ENCODE measurements at regions not wholly inside any gene's neighbourhood (a gene's known extent, or its start where the extent isn't known, plus 50 kb on each side); places are given as distances from the start of the nearest gene placed in this dataset.

- POLR2A ChIA-PET: no interaction called here
- DNase-seq (ENCODE audit: extremely low spot score): no peak
- CTCF ChIA-PET: no interaction called here
- TF ChIP-seq, protein P1, sequence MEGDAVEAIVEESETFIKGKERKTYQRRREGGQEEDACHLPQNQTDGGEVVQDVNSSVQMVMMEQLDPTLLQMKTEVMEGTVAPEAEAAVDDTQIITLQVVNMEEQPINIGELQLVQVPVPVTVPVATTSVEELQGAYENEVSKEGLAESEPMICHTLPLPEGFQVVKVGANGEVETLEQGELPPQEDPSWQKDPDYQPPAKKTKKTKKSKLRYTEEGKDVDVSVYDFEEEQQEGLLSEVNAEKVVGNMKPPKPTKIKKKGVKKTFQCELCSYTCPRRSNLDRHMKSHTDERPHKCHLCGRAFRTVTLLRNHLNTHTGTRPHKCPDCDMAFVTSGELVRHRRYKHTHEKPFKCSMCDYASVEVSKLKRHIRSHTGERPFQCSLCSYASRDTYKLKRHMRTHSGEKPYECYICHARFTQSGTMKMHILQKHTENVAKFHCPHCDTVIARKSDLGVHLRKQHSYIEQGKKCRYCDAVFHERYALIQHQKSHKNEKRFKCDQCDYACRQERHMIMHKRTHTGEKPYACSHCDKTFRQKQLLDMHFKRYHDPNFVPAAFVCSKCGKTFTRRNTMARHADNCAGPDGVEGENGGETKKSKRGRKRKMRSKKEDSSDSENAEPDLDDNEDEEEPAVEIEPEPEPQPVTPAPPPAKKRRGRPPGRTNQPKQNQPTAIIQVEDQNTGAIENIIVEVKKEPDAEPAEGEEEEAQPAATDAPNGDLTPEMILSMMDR (IDR thresholded peaks at IDR 0.05; ENCODE audit: control extremely low read depth, extremely low read depth, low read depth, missing control alignments): no peak
These were observed 65.1 kb upstream of the RASD2 start for GRCh38 chr22:35475545-35475944.

GRCh38 chr22:35476341-35476740, 64.3 kb upstream of the RASD2 start:
- DNase-seq (ENCODE audit: extremely low spot score): no peak
- POLR2A ChIA-PET: no interaction called here
- TF ChIP-seq, protein P1 (IDR thresholded peaks at IDR 0.05; ENCODE audit: control extremely low read depth, extremely low read depth, low read depth, missing control alignments): no peak
- CTCF ChIA-PET: no interaction called here

DNA sequence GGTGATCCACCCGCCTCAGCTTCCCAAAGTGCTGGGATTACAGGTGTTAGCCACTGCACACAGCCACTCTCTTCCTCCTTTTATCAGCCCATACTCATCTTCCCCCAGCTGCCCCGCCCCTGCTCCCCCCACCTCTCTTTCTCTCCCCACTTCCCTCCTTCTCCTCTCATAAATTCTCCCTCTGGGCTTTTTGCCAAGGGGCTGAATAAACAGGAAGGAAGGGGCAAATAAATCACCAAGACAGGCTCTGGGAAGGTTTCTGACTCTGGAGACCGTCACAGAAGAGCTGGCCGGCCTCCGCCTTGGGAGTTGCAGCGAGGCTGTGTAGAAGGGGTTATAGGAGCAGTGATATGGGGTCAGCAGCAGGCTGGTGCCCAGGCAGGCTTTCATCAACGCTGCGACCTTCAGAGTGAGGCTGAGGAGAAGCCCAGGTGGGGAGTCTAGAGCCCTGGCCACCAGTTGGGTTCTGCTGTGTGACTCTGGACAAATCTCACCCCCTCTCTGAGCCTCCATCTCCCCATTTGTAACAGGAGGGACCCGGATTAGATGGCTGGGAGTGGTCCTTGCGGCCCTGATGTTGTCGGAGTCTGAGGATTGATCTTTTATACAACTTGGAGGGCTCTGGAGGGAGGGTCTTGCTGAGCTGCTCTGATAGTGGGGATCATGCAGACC, 62.6 kb upstream of the RASD2 start:
- TF ChIP-seq, protein P1 (IDR thresholded peaks at IDR 0.05; ENCODE audit: control extremely low read depth, extremely low read depth, low read depth, missing control alignments): no peak
- POLR2A ChIA-PET: no interaction called here
- CTCF ChIA-PET: no interaction called here
- no peak for DNase-seq (ENCODE audit: extremely low spot score)

GRCh38 chr22:35478633-35479107, 62.0 kb upstream of the RASD2 start:
- POLR2A ChIA-PET: interaction anchor here (0.6 kb wide), 1 partner anchor 9 kb away, joined by 3 read pairs; no protein-coding TSS in a partner anchor
- TF ChIP-seq, protein P1 (IDR thresholded peaks at IDR 0.05; ENCODE audit: control extremely low read depth, extremely low read depth, low read depth, missing control alignments): no peak

GRCh38 chr22:35479359-35479758, 61.3 kb upstream of the RASD2 start:
- ChIA-PET CTCF (no interaction called here), POLR2A (interaction anchor here (0.6 kb wide), 1 partner anchor 9 kb away, joined by 3 read pairs; no protein-coding TSS in a partner anchor)
- no peak for DNase-seq (ENCODE audit: extremely low spot score)
- TF ChIP-seq, protein P1 (IDR thresholded peaks at IDR 0.05; ENCODE audit: control extremely low read depth, extremely low read depth, low read depth, missing control alignments): no peak

More at GRCh38 chr22:35478633-35479107, 62.0 kb upstream of the RASD2 start:
- CTCF ChIA-PET: no interaction called here
- DNase-seq (ENCODE audit: extremely low spot score): no peak

DNA sequence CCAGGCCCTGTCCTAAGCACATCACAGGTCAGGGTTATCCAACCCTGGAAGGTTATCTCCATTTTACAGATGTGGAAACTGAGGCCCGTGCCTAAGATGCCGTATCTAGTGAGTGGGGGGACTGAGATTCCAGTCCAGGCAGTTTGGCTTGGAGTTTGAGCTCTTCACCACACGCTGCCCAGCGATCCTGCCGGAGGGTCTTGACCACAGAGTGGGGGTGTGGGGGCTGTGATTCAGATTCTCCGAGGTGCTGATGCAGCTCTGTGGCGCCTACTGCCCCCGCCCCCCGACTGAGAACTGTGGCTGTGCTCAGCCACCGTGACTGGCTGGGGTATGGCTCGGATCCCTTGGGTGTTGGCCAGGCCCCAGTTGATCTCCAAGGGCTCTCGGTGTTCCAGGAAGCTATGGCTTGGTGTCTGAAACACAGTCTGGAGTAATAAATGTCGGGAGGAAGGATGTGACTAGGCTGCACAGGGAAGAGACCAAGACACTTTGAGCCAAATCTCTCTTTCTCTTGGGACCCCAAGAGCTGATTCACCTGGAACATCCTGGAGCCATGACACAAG, 60.6 kb upstream of the RASD2 start:
- TF ChIP-seq, protein P1 (IDR thresholded peaks at IDR 0.05; ENCODE audit: control extremely low read depth, extremely low read depth, low read depth, missing control alignments): no peak
- ChIA-PET CTCF (no interaction called here), POLR2A (no interaction called here)
- DNase-seq (ENCODE audit: extremely low spot score): no peak

Data from GM10248 (cell line).